Panc1 (cell line): ENCODE measurements at regions not wholly inside any gene's neighbourhood (a gene's known extent, or its start where the extent isn't known, plus 50 kb on each side); places are given as distances from the start of the nearest gene placed in this dataset.

Source experiments
- CTCF ChIP-seq: fragments of 450-650 bp; IDR thresholded peaks from 2 replicates; pipeline ENCODE4 v1.5.1; 2017; ENCODE audit warnings: mild to moderate bottlenecking
- REST ChIP-seq, 2 experiments: IDR thresholded peaks; 2 replicates each; pipeline ENCODE4 v1.6.1; 2011 to 2012; ENCODE audit warnings: low read depth in 2 of 2, control low read depth in 1 of 2, low read length in 1 of 2, mild to moderate bottlenecking in 1 of 2, moderate library complexity in 1 of 2; ENCODE audit not compliant: insufficient read depth in 1 of 2

- no peak for TF ChIP-seq CTCF
- no peak for TF ChIP-seq REST (IDR thresholded peaks at IDR 0.05; ENCODE audit: insufficient read depth in 1 of 2, low read depth in 2 of 2, low read length in 1 of 2)
These were observed 405.9 kb upstream of the ZNF385D start for GRCh38 chr3:22156868-22157267.
